Caco-2 (cell line): ENCODE measurements at regions not wholly inside any gene's neighbourhood (a gene's known extent, or its start where the extent isn't known, plus 50 kb on each side); places are given as distances from the start of the nearest gene placed in this dataset.

Experiments
- BruUV-seq: library from RNA; stranded (reverse); fragments of 400-500 nt; replicated peaks from 2 replicates; lab custom pipeline; 2021; lab: Mats Ljungman, UMichigan
- CTCF ChIA-PET: fragments of 300-600 bp; sonication (Branson Sonifier 250); formaldehyde crosslinking; loops from one replicate; lab custom pipeline; 2022; ENCODE audit warnings: antibody characterized with exemption; lab: Charles Lee
- POLR2A ChIA-PET: fragments of 300-600 bp; sonication (Branson Sonifier 250); formaldehyde crosslinking; loops from one replicate; lab custom pipeline; 2022; ENCODE audit warnings: antibody characterized with exemption; lab: Charles Lee
- DNase-seq, 2 experiments: peaks; one replicate each; pipeline versions ENCODE4 v3.0.0 to v3.0.0-alpha.2; 2020 to 2022
- H3K27me3 ChIP-seq: replicated peaks from 2 replicates; pipeline ENCODE4 v1.6.0; 2011; ENCODE audit warnings: low read length; ENCODE audit not compliant: control insufficient read depth, insufficient read depth
- H3K36me3 ChIP-seq: 2 replicates; pipeline ENCODE4 v1.5.1; 2011; ENCODE audit warnings: low read length; ENCODE audit not compliant: control insufficient read depth, insufficient read depth
- H3K4me1 ChIP-seq: fragments of 250-450 bp; sonication (Bioruptor Pico); 2 replicates; pipeline ENCODE4 v1.5.1; 2020; ENCODE audit warnings: mild to moderate bottlenecking
- H3K4me3 ChIP-seq: 2 replicates; pipeline ENCODE4 v1.5.1; 2011; ENCODE audit warnings: low read depth, mild to moderate bottlenecking, control low read depth, low read length
- H3K9me3 ChIP-seq: fragments of 250-450 bp; sonication (Bioruptor Pico); 2 replicates; pipeline ENCODE4 v1.5.1; 2020; ENCODE audit warnings: mild to moderate bottlenecking, moderate library complexity
- H3K27ac Mint-ChIP-seq: one replicate; pipeline ENCODE4 v1.8.0; 2022; ENCODE audit warnings: mixed read lengths; ENCODE audit not compliant: unreplicated experiment
- H3K27me3 Mint-ChIP-seq: one replicate; pipeline ENCODE4 v1.8.0; 2022; ENCODE audit warnings: mixed read lengths; ENCODE audit not compliant: insufficient read depth, unreplicated experiment
- H3K36me3 Mint-ChIP-seq: one replicate; pipeline ENCODE4 v1.8.0; 2022; ENCODE audit warnings: mild to moderate bottlenecking, mixed read lengths; ENCODE audit not compliant: insufficient read depth, unreplicated experiment
- H3K4me1 Mint-ChIP-seq: one replicate; pipeline ENCODE4 v1.8.0; 2022; ENCODE audit warnings: low read depth, mixed read lengths; ENCODE audit not compliant: unreplicated experiment
- H3K4me3 Mint-ChIP-seq: one replicate; pipeline ENCODE4 v1.8.0; 2022; ENCODE audit warnings: mild to moderate bottlenecking, moderate library complexity, mixed read lengths; ENCODE audit not compliant: unreplicated experiment
- H3K9me3 Mint-ChIP-seq: one replicate; pipeline ENCODE4 v1.8.0; 2022; ENCODE audit warnings: mixed read lengths; ENCODE audit not compliant: unreplicated experiment
- CTCF ChIP-seq, 2 experiments: fragments of 200-600 bp in 1 of 2; IDR thresholded peaks; 1 replicate in 1 of 2; 2 replicates in 1 of 2; pipeline versions ENCODE4 v1.5.1 to v1.8.0; 2011 to 2022; ENCODE audit warnings: antibody characterized with exemption in 1 of 2, control low read depth in 1 of 2, inconsistent platforms in 1 of 2, low read depth in 1 of 2, low read length in 1 of 2, mild to moderate bottlenecking in 1 of 2, moderate library complexity in 1 of 2; ENCODE audit not compliant: insufficient read depth in 1 of 2, severe bottlenecking in 1 of 2, unreplicated experiment in 1 of 2
- intact Hi-C: fragments of 100-400 bp; cut with micrococcal nuclease; formaldehyde crosslinking; loops from one replicate; pipeline ENCODE4 v1.10.0; 2022; ENCODE audit not compliant: unreplicated experiment

GRCh38 chr4:125481334-125482045 is 166.7 kb downstream of the FAT4 start:
- POLR2A ChIA-PET: no interaction called here
- TF ChIP-seq CTCF (IDR thresholded peaks at IDR 0.05; ENCODE audit: insufficient read depth in 1 of 2, low read depth in 1 of 2, low read length in 1 of 2, severe bottlenecking in 1 of 2, unreplicated experiment in 1 of 2): no peak
- no peaks in the 10 kb centered on the region for H3K9me3 Mint-ChIP-seq

GRCh38 chr4:125482822-125483221 is 168.1 kb downstream of the FAT4 start:
- TF ChIP-seq CTCF (IDR thresholded peaks at IDR 0.05; ENCODE audit: insufficient read depth in 1 of 2, low read depth in 1 of 2, low read length in 1 of 2, severe bottlenecking in 1 of 2, unreplicated experiment in 1 of 2): no peak

More at GRCh38 chr4:125481334-125482045, 166.7 kb downstream of the FAT4 start:
- no peaks in the 10 kb centered on the region for H3K9me3 ChIP-seq
- peaks cover 3% of the 10 kb centered on the region for H3K27me3 Mint-ChIP-seq
- CTCF ChIA-PET: no interaction called here
- no peaks in the 10 kb centered on the region for H3K27me3 ChIP-seq
- intact Hi-C loops: no loop called here
- H3K4me1 Mint-ChIP-seq: no peaks in the 10 kb centered on the region
- no peak overlapping the region for H3K4me3 ChIP-seq
- H3K4me3 Mint-ChIP-seq: no peak overlapping the region
- no peaks in the 10 kb centered on the region for H3K36me3 Mint-ChIP-seq
- BruUV-seq: no TSS peak
- H3K36me3 ChIP-seq: no peaks in the 10 kb centered on the region
- H3K4me1 ChIP-seq: no peaks in the 10 kb centered on the region
- no peak for DNase-seq
- no peak overlapping the region for H3K27ac Mint-ChIP-seq

GRCh38 chr4:125483278-125483677 is 168.5 kb downstream of the FAT4 start:
- H3K27ac Mint-ChIP-seq: no peak overlapping the region
- BruUV-seq: no TSS peak
- H3K4me3 Mint-ChIP-seq: no peak overlapping the region

More at GRCh38 chr4:125482822-125483221, 168.1 kb downstream of the FAT4 start:
- ChIA-PET CTCF (no interaction called here), POLR2A (no interaction called here)
- H3K27me3 Mint-ChIP-seq: peaks cover 3% of the 10 kb centered on the region
- no peaks in the 10 kb centered on the region for H3K9me3 Mint-ChIP-seq
- intact Hi-C loops: no loop called here
- H3K4me1 ChIP-seq: no peaks in the 10 kb centered on the region
- H3K9me3 ChIP-seq: no peaks in the 10 kb centered on the region
- H3K36me3 ChIP-seq: no peaks in the 10 kb centered on the region
- H3K27ac Mint-ChIP-seq: no peak overlapping the region
- no peaks in the 10 kb centered on the region for H3K36me3 Mint-ChIP-seq
- H3K4me1 Mint-ChIP-seq: no peaks in the 10 kb centered on the region
- DNase-seq: no peak
- BruUV-seq: no TSS peak
- H3K4me3 Mint-ChIP-seq: no peak overlapping the region
- no peaks in the 10 kb centered on the region for H3K27me3 ChIP-seq
- H3K4me3 ChIP-seq: no peak overlapping the region

More at GRCh38 chr4:125483278-125483677, 168.5 kb downstream of the FAT4 start:
- DNase-seq: no peak
- no peaks in the 10 kb centered on the region for H3K27me3 ChIP-seq
- CTCF ChIA-PET: no interaction called here
- H3K27me3 Mint-ChIP-seq: peaks cover 3% of the 10 kb centered on the region
- no peaks in the 10 kb centered on the region for H3K9me3 Mint-ChIP-seq
- H3K4me1 Mint-ChIP-seq: no peaks in the 10 kb centered on the region
- no peak for TF ChIP-seq CTCF (IDR thresholded peaks at IDR 0.05; ENCODE audit: insufficient read depth in 1 of 2, low read depth in 1 of 2, low read length in 1 of 2, severe bottlenecking in 1 of 2, unreplicated experiment in 1 of 2)
- no peak overlapping the region for H3K4me3 ChIP-seq
- H3K36me3 Mint-ChIP-seq: no peaks in the 10 kb centered on the region
- H3K36me3 ChIP-seq: no peaks in the 10 kb centered on the region
- no peaks in the 10 kb centered on the region for H3K4me1 ChIP-seq
- POLR2A ChIA-PET: no interaction called here
- intact Hi-C loops: no loop called here
- no peaks in the 10 kb centered on the region for H3K9me3 ChIP-seq
